GM18499 (cell line): ENCODE measurements at regions not wholly inside any gene's neighbourhood (a gene's known extent, or its start where the extent isn't known, plus 50 kb on each side); places are given as distances from the start of the nearest gene placed in this dataset.

Source experiments
- ATAC-seq: cut with Tn5 transposase; IDR thresholded peaks from one replicate; pipeline ENCODE4 v1.9.1; 2021; ENCODE audit warnings: moderate number of reproducible peaks; ENCODE audit not compliant: insufficient read depth, unreplicated experiment

DNA sequence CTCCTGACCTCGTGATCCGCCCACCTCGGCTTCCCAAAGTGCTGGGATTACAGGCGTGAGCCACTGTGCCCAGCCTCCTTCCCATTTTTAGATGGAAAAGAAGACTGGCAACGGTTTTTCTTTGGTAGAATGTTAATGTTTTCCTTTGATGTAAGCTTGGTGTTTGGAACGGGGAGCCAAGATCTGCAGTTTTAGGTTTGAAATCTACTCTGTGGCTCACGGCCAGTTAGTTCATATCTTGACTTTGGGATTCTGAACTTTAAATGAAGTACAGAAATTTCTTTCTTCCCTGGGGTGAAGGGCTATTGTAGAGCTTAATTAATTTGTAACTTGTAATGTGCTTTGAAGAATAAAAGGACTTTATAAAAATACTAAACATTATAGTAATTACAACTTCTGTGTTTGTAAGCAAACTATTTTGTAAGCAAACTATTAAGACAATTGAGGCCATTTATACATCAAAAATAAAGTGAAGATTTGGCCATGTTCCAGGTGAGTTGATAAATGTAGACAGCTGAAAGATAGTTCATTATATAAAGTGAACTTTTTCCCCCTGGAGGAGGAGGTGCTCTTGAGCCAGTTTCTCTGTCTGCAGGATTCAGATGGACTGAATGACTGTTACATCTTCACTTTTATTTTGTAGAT is 117.1 kb upstream of the TUT7 start:
- no peak for ATAC-seq

GRCh38 chr9:86470326-86470725 is 116.1 kb upstream of the TUT7 start:
- ATAC-seq: no peak

DNA sequence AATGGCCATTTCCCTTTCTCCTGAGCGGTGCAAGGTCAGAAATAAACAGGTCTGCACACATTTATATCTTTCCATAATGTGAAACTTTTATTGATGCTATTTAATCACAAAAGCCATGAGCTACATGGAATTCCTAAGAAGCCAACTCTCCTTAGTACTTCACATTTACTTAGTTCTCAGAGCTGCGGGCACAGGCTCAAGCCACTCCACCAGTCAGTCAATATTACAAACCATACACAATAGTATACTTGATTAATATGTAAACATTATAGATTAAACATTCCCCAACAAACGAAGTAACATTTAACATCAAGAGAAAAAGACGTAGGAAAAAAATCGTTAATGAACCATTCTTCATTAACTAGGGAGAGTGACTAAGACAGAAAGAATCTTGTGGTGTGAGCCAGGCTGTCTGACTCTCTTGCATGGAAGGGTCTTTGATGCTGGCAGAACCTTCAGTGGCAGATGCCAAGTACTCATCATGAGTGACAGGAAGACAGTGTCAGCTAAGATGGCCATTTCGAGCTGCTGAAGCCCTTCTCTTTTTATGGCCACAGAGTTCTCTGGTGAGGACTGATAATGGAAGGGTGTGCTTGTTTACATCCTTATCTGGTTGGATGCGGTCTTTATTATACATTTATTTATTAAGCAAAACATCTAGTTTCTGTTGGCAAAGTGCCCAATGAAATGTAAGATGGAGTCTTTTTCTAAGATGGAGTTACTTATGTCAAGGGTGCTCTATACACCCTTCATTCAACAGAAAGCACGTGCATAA is 115.5 kb upstream of the TUT7 start:
- ATAC-seq: no peak

- no peak for ATAC-seq
Measured at GRCh38 chr9:86464242-86464641, 110.0 kb upstream of the TUT7 start.

GRCh38 chr9:86460216-86461002 is 106.2 kb upstream of the TUT7 start:
- no peak for ATAC-seq

GRCh38 chr9:86459599-86460155 is 105.5 kb upstream of the TUT7 start:
- no peak for ATAC-seq

DNA sequence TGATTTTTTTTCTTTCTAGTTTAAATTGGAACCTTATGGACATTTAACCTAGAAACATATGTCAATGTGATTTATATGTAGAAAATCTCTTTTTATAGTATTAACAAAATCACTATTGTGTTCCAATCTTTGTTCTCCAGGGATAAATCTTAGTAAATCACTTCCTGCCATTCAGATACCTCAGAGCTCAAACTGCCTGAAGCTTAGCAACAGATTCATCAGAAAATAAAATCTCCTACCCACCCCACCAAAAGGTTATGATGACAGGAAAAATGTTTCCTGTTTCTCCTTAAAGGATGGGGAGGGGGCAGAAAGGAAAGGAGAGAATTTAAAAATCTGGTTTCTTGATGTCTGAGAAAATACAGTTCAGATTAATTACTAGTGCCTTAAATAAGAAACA is 105.0 kb upstream of the TUT7 start:
- no peak for ATAC-seq

DNA sequence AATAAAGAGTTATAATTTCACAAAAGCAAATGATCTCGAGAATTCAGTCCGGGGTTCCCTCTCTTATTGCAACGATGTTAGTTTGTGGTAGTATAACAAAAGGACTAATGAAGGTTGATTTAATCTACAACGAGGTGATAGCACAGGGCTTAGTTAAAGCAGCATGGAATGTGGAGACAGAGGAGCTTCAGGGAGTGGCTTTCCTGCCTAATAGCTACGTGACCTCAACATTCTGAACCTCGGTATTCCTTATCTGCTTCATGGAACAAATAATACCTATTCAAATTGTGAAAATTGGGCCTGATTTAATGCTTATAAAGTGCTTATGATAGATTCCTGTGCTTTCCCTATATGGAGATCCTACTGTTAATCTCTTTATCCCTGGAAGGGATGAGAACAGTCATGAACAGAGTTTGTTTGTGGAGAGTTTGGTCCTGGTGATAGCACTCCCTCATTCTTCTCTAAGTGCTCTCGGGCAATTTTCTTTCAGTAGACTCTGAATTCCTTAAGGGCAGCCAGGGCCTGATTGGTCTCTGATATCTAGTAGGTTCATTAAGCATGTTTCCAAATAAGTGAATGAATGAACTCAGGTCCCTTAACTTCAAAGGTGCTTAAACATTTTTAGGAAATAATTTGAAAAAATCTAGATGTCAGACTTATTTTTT is 104.1 kb upstream of the TUT7 start:
- no peak for ATAC-seq

GRCh38 chr9:86456416-86456815 is 102.2 kb upstream of the TUT7 start:
- no peak for ATAC-seq

GRCh38 chr9:86454701-86455615 is 100.7 kb upstream of the TUT7 start:
- ATAC-seq: no peak

DNA sequence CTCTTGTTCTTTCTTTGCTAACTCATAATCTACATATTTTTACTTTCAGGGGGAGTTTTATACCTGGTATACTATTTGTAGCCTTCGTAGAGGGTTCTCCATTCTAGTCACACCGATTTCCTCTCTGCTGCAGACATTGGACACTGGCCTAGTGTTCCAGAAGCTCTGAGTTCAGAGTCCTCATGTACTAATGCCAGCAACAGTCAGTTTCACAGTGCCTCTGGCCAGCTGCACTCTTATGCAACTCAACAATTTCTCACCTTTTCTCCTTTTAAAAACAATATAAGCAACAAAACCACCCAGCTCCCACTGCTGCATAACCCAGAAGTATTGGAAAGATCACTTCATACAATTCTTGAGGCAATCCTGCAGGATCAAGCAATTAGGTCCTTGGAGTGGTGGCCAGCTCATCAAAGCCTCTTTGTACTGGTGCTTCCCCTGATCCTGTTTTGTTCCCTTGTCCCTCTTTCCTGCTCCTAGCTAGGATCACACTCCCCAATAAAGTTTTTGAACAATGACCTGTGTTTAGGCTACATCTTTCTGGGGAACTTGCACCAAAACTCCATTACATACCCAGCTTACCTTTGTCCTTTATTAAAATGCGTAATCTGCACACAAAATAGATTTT is 98.1 kb upstream of the TUT7 start:
- no peak for ATAC-seq

GRCh38 chr9:86449246-86449645 is 95.0 kb upstream of the TUT7 start:
- ATAC-seq: no peak

GRCh38 chr9:86445671-86446070 is 91.5 kb upstream of the TUT7 start:
- no peak for ATAC-seq

- ATAC-seq: no peak
Measured at GRCh38 chr9:86443992-86444391, 89.8 kb upstream of the TUT7 start.

GRCh38 chr9:86434039-86434726 is 80.0 kb upstream of the TUT7 start:
- no peak for ATAC-seq

DNA sequence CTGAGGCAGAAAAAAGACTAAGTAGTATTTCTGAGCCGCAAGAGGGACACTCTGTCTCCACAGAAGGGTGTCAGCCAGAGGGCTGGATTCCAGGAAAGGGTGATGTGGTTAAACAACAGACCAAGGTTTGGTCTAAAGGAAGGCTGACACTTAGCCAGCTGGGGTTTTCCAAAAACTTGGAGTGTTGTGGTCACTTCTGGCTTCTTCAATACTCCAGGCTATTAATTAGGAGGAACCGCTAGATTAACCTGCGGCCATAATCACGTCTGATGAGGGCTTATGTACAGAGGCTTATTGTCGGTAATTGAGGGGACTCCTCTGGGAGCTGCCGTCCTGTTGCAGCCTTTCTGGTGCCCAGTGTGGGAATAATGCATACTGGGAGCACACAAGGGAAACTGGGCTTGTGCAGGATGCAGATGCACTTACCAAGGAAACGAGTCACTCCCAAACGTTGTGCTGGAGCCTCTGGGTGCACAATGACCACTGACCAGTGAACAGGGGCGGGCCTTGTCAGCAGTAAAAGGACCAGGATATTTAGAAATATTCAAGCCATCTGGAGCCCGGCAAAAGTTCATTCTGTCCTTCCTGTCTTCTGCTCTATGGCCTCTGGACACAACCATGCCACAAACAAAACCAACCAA is 70.2 kb upstream of the TUT7 start:
- no peak for ATAC-seq

GRCh38 chr9:86413971-86414880 is 60.0 kb upstream of the TUT7 start:
- ATAC-seq: no peak
